ENCODE measurements at regions not wholly inside any gene's neighbourhood (a gene's known extent, or its start where the extent isn't known, plus 50 kb on each side); places are given as distances from the start of the nearest gene placed in this dataset.

GRCh38 chr3:72560846-72561675, 287.2 kb downstream of the SHQ1 start:
- Histone ChIP-seq H3K4me1 (ENCODE audit: control insufficient read depth, insufficient read depth, low read length) (peaks cover 9% of the 10 kb centered on the region), H3K27ac (ENCODE audit: low read depth, low read length) (peak overlapping the region; percentile 70), H3K9ac (ENCODE audit: extremely low read depth, low read length, poor library complexity, severe bottlenecking) (no peak overlapping the region), H3K4me3 (ENCODE audit: low read length) (no peak overlapping the region), H3K27me3 (ENCODE audit: control insufficient read depth, insufficient read depth, low read length, poor library complexity, severe bottlenecking) (no peaks in the 10 kb centered on the region), H3K36me3 (ENCODE audit: control insufficient read depth, insufficient read depth, low read length) (no peaks in the 10 kb centered on the region), H3K9me3 (ENCODE audit: control insufficient read depth, low read length) (peaks cover 12% of the 10 kb centered on the region)
- peak overlapping the region; percentile 18 for H3K27ac Mint-ChIP-seq
- H3K36me3 Mint-ChIP-seq (ENCODE audit: low read depth): no peaks in the 10 kb centered on the region
- no peak overlapping the region for H3K4me3 Mint-ChIP-seq
- no peak for DNase-seq
- 88 to 92% methylated on average over 8 of the region's 8 CpGs for WGBS, 2 experiments (ENCODE audit: insufficient coverage in 1 of 2, insufficient read length in 1 of 2)
- H3K9me3 Mint-ChIP-seq: peaks cover 13% of the 10 kb centered on the region
- peaks cover 11% of the 10 kb centered on the region for H3K4me1 Mint-ChIP-seq
- peaks cover 3% of the 10 kb centered on the region for H3K27me3 Mint-ChIP-seq (ENCODE audit: insufficient read depth)
- no peak for TF ChIP-seq CTCF (conservative IDR thresholded peaks at IDR 0.05)

GRCh38 chr3:72559385-72559784, 288.9 kb downstream of the SHQ1 start:
- Histone ChIP-seq H3K4me1 (ENCODE audit: control insufficient read depth, insufficient read depth, low read length) (peaks cover 9% of the 10 kb centered on the region), H3K27me3 (ENCODE audit: control insufficient read depth, insufficient read depth, low read length, poor library complexity, severe bottlenecking) (no peaks in the 10 kb centered on the region), H3K27ac (ENCODE audit: low read depth, low read length) (no peak overlapping the region), H3K9ac (ENCODE audit: extremely low read depth, low read length, poor library complexity, severe bottlenecking) (no peak overlapping the region), H3K4me3 (ENCODE audit: low read length) (no peak overlapping the region), H3K36me3 (ENCODE audit: control insufficient read depth, insufficient read depth, low read length) (no peaks in the 10 kb centered on the region), H3K9me3 (ENCODE audit: control insufficient read depth, low read length) (peaks cover 12% of the 10 kb centered on the region)
- no peak for DNase-seq
- H3K36me3 Mint-ChIP-seq (ENCODE audit: low read depth): no peaks in the 10 kb centered on the region
- peaks cover 3% of the 10 kb centered on the region for H3K27me3 Mint-ChIP-seq (ENCODE audit: insufficient read depth)
- no peak overlapping the region for H3K4me3 Mint-ChIP-seq
- 92 to 96% methylated on average over 2 of the region's 3 CpGs for WGBS, 2 experiments (ENCODE audit: insufficient coverage in 1 of 2, insufficient read length in 1 of 2)
- no peak overlapping the region for H3K27ac Mint-ChIP-seq
- TF ChIP-seq CTCF (conservative IDR thresholded peaks at IDR 0.05): no peak
- H3K9me3 Mint-ChIP-seq: peaks cover 13% of the 10 kb centered on the region
- H3K4me1 Mint-ChIP-seq: peaks cover 8% of the 10 kb centered on the region

- Mint-ChIP-seq H3K4me1 (peaks cover 8% of the 10 kb centered on the region), H3K9me3 (peaks cover 13% of the 10 kb centered on the region), H3K36me3 (ENCODE audit: low read depth) (no peaks in the 10 kb centered on the region), H3K27ac (no peak overlapping the region), H3K4me3 (no peak overlapping the region), H3K27me3 (ENCODE audit: insufficient read depth) (peaks cover 3% of the 10 kb centered on the region)
- peaks cover 12% of the 10 kb centered on the region for H3K9me3 ChIP-seq (ENCODE audit: control insufficient read depth, low read length)
- H3K36me3 ChIP-seq (ENCODE audit: control insufficient read depth, insufficient read depth, low read length): no peaks in the 10 kb centered on the region
- DNase-seq: no peak
- H3K4me1 ChIP-seq (ENCODE audit: control insufficient read depth, insufficient read depth, low read length): peaks cover 9% of the 10 kb centered on the region
- no peak overlapping the region for H3K4me3 ChIP-seq (ENCODE audit: low read length)
- TF ChIP-seq CTCF (conservative IDR thresholded peaks at IDR 0.05): no peak
- 96% methylated on average over 3 of the region's 3 CpGs; no CpG with 5 or more reads in 1 of the 2 experiments for WGBS, 2 experiments (ENCODE audit: insufficient coverage in 1 of 2, insufficient read length in 1 of 2)
- no peak overlapping the region for H3K9ac ChIP-seq (ENCODE audit: extremely low read depth, low read length, poor library complexity, severe bottlenecking)
- no peaks in the 10 kb centered on the region for H3K27me3 ChIP-seq (ENCODE audit: control insufficient read depth, insufficient read depth, low read length, poor library complexity, severe bottlenecking)
- no peak overlapping the region for H3K27ac ChIP-seq (ENCODE audit: low read depth, low read length)
These were observed 290.2 kb downstream of the SHQ1 start for GRCh38 chr3:72558001-72558400.
